SK-N-MC (cell line): ENCODE measurements at regions not wholly inside any gene's neighbourhood (a gene's known extent, or its start where the extent isn't known, plus 50 kb on each side); places are given as distances from the start of the nearest gene placed in this dataset.

Source experiments
- EZH2 ChIP-seq: fragments of 200-600 bp; sonication (generic); IDR thresholded peaks from one replicate; pipeline ENCODE4 v1.6.1; 2017; ENCODE audit warnings: antibody characterized with exemption
- POLR2AphosphoS5 ChIP-seq: IDR thresholded peaks from 2 replicates; pipeline ENCODE4 v1.6.1; 2012; ENCODE audit warnings: mild to moderate bottlenecking, low read depth, low read length, borderline replicate concordance

- TF ChIP-seq EZH2, result no peak
- no peak for TF ChIP-seq POLR2AphosphoS5
Observed at GRCh38 chr11:90558328-90558865, 335.5 kb upstream of the CHORDC1 start.
